ENCODE measurements at regions not wholly inside any gene's neighbourhood (a gene's known extent, or its start where the extent isn't known, plus 50 kb on each side); places are given as distances from the start of the nearest gene placed in this dataset.
"Not testable (repeated sequence)": the region's sequence is repeated elsewhere in the genome, so short reads cannot be mapped to it uniquely, and the experiment has no call there.

- no peak for DNase-seq
Measured at GRCh38 chrX:93868289-93868965, 194.4 kb downstream of the FAM133A start.

GRCh38 chrX:93874554-93874953 lies 200.5 kb downstream of the FAM133A start:
- DNase-seq, result peak; percentile 47 to 54

GRCh38 chrX:93875621-93876282 lies 201.7 kb downstream of the FAM133A start:
- DNase-seq, result no peak

- DNase-seq, result not testable (repeated sequence)
Measured at GRCh38 chrX:93921041-93921440, 247.0 kb downstream of the FAM133A start.

GRCh38 chrX:93932471-93933220 lies 258.6 kb downstream of the FAM133A start:
- DNase-seq, result peak; percentile 11 to 31

GRCh38 chrX:93977641-93978040 lies 303.6 kb downstream of the FAM133A start:
- no peak for DNase-seq

- no peak for DNase-seq
Measured at GRCh38 chrX:93985344-93986307, 311.6 kb downstream of the FAM133A start.
